GM23338 (cell line): ENCODE measurements at regions not wholly inside any gene's neighbourhood (a gene's known extent, or its start where the extent isn't known, plus 50 kb on each side); places are given as distances from the start of the nearest gene placed in this dataset.

Experiments
- ATAC-seq: fragments of 200-7000 bp; cut with Tn5 transposase; 3 replicates; pipeline ENCODE4 v1.9.1; 2020
- DNase-seq: peaks from one replicate; pipeline ENCODE4 v3.0.0-alpha.2; 2015; ENCODE audit warnings: low spot score
- H2AFZ ChIP-seq: fragments of 200-600 bp; sonication (generic); 2 replicates; pipeline ENCODE4 v1.8.0; 2016; ENCODE audit warnings: antibody characterized with exemption, mild to moderate bottlenecking, moderate library complexity
- H3F3A ChIP-seq: fragments of 200-600 bp; sonication (generic); replicated peaks from 2 replicates; pipeline ENCODE4 v1.8.0; 2017; ENCODE audit warnings: antibody characterized with exemption, mixed run types, low read depth
- H3K27ac ChIP-seq: fragments of 200-600 bp; sonication (generic); 2 replicates; pipeline ENCODE4 v1.6.1; 2016; ENCODE audit warnings: low read depth
- H3K27me3 ChIP-seq: fragments of 200-600 bp; sonication (generic); 2 replicates; pipeline ENCODE4 v1.8.0; 2016; ENCODE audit warnings: mild to moderate bottlenecking, mixed run types, moderate library complexity; ENCODE audit not compliant: insufficient read depth
- H3K36me3 ChIP-seq: fragments of 200-600 bp; sonication (generic); 2 replicates; pipeline ENCODE4 v1.8.0; 2016; ENCODE audit warnings: mild to moderate bottlenecking; ENCODE audit not compliant: insufficient read depth
- H3K4me1 ChIP-seq: fragments of 200-600 bp; sonication (generic); 2 replicates; pipeline ENCODE4 v1.8.0; 2016; ENCODE audit warnings: mild to moderate bottlenecking, moderate library complexity; ENCODE audit not compliant: insufficient read depth
- H3K4me2 ChIP-seq: fragments of 200-600 bp; sonication (generic); 2 replicates; pipeline ENCODE4 v1.7.1; 2017; ENCODE audit warnings: mixed run types
- H3K4me3 ChIP-seq: fragments of 200-600 bp; sonication (generic); 2 replicates; pipeline ENCODE4 v1.6.1; 2016; ENCODE audit warnings: mixed run types
- H3K79me2 ChIP-seq: fragments of 200-600 bp; sonication (generic); replicated peaks from 2 replicates; pipeline ENCODE4 v1.8.0; 2017; ENCODE audit warnings: mild to moderate bottlenecking; ENCODE audit not compliant: insufficient read depth
- H3K9me2 ChIP-seq: fragments of 200-600 bp; sonication (generic); 2 replicates; pipeline ENCODE4 v1.8.0; 2017; ENCODE audit not compliant: insufficient read depth
- H4K20me1 ChIP-seq: fragments of 200-600 bp; sonication (generic); replicated peaks from 2 replicates; pipeline ENCODE4 v1.8.0; 2017; ENCODE audit warnings: mild to moderate bottlenecking; ENCODE audit not compliant: insufficient read depth
- H3K27ac Mint-ChIP-seq: 2 replicates; pipeline ENCODE4 v1.8.0; 2020; ENCODE audit warnings: inconsistent platforms, mild to moderate bottlenecking, moderate library complexity, mixed read lengths
- H3K27me3 Mint-ChIP-seq: 3 replicates; pipeline ENCODE4 v1.8.0; 2022; ENCODE audit warnings: low read depth, mild to moderate bottlenecking, moderate library complexity, mixed read lengths, inconsistent platforms; ENCODE audit not compliant: insufficient read depth, poor library complexity
- H3K36me3 Mint-ChIP-seq: 3 replicates; pipeline ENCODE4 v1.8.0; 2021; ENCODE audit warnings: low read depth, mild to moderate bottlenecking, inconsistent platforms, moderate library complexity, mixed read lengths
- H3K4me1 Mint-ChIP-seq: 3 replicates; pipeline ENCODE4 v1.8.0; 2020; ENCODE audit warnings: mild to moderate bottlenecking, inconsistent platforms, mixed read lengths
- H3K4me3 Mint-ChIP-seq: 3 replicates; pipeline ENCODE4 v1.8.0; 2021; ENCODE audit warnings: moderate library complexity, mild to moderate bottlenecking, inconsistent platforms, mixed read lengths
- H3K9me3 Mint-ChIP-seq: 3 replicates; pipeline ENCODE4 v1.8.0; 2020; ENCODE audit warnings: moderate library complexity, mild to moderate bottlenecking, inconsistent platforms, mixed read lengths
- JUNB ChIP-seq: IDR thresholded peaks from one replicate; pipeline ENCODE4 v1.6.1; 2016; ENCODE audit warnings: antibody characterized with exemption; ENCODE audit not compliant: unreplicated experiment
- TF ChIP-seq, protein P1 (sequence below): fragments of 250-450 bp; sonication (Bioruptor Pico); IDR thresholded peaks from 2 replicates; pipeline ENCODE4 v1.5.0; 2020; ENCODE audit warnings: mild to moderate bottlenecking, moderate library complexity
- TF ChIP-seq, protein P2 (sequence below), 2 experiments: fragments of 200-600 bp in 1 of 2; sonication (generic) in 1 of 2; conservative IDR thresholded peaks; 2 replicates each; pipeline versions ENCODE4 v1.5.1 to v1.6.1; 2016 to 2017; ENCODE audit warnings: antibody characterized with exemption in 2 of 2, low read depth in 2 of 2, mild to moderate bottlenecking in 2 of 2, moderate library complexity in 1 of 2
- TF ChIP-seq, protein P3 (sequence below): IDR thresholded peaks from one replicate; pipeline ENCODE4 v1.6.1; 2018; ENCODE audit warnings: antibody characterized with exemption; ENCODE audit not compliant: unreplicated experiment

DNA sequence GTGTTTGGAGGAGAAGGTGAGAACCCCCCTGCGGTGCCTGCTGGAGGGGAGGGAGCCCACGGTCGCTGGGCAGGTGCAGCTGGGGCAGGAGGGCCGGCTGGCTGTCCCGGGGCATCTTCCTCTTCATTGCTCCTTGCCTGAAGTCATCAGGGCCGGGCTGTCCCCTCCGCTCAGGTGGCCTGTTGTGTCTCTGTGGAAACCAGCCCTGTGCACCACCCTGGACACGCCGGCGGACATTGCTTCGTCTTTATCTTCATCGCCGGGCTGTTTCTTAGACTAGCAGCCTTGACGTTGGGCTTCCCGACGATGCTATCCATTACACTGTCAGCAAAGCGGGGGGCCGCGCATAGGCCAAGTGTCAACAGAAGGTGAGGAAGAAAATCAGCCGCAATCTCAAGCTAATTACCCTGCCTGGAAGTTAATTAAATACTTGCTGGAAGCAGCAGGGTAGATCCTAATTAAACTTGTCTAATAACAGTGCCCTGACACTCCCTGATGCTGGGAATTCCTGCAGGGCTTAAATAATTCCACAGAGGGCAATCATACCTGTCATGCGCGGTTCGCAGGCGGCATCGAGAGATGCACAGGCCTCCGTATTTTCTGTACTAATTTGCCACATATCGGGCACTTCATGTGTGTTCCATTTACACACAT, 111.4 kb upstream of the SOX1 start (continued):
- TF ChIP-seq, protein P1, sequence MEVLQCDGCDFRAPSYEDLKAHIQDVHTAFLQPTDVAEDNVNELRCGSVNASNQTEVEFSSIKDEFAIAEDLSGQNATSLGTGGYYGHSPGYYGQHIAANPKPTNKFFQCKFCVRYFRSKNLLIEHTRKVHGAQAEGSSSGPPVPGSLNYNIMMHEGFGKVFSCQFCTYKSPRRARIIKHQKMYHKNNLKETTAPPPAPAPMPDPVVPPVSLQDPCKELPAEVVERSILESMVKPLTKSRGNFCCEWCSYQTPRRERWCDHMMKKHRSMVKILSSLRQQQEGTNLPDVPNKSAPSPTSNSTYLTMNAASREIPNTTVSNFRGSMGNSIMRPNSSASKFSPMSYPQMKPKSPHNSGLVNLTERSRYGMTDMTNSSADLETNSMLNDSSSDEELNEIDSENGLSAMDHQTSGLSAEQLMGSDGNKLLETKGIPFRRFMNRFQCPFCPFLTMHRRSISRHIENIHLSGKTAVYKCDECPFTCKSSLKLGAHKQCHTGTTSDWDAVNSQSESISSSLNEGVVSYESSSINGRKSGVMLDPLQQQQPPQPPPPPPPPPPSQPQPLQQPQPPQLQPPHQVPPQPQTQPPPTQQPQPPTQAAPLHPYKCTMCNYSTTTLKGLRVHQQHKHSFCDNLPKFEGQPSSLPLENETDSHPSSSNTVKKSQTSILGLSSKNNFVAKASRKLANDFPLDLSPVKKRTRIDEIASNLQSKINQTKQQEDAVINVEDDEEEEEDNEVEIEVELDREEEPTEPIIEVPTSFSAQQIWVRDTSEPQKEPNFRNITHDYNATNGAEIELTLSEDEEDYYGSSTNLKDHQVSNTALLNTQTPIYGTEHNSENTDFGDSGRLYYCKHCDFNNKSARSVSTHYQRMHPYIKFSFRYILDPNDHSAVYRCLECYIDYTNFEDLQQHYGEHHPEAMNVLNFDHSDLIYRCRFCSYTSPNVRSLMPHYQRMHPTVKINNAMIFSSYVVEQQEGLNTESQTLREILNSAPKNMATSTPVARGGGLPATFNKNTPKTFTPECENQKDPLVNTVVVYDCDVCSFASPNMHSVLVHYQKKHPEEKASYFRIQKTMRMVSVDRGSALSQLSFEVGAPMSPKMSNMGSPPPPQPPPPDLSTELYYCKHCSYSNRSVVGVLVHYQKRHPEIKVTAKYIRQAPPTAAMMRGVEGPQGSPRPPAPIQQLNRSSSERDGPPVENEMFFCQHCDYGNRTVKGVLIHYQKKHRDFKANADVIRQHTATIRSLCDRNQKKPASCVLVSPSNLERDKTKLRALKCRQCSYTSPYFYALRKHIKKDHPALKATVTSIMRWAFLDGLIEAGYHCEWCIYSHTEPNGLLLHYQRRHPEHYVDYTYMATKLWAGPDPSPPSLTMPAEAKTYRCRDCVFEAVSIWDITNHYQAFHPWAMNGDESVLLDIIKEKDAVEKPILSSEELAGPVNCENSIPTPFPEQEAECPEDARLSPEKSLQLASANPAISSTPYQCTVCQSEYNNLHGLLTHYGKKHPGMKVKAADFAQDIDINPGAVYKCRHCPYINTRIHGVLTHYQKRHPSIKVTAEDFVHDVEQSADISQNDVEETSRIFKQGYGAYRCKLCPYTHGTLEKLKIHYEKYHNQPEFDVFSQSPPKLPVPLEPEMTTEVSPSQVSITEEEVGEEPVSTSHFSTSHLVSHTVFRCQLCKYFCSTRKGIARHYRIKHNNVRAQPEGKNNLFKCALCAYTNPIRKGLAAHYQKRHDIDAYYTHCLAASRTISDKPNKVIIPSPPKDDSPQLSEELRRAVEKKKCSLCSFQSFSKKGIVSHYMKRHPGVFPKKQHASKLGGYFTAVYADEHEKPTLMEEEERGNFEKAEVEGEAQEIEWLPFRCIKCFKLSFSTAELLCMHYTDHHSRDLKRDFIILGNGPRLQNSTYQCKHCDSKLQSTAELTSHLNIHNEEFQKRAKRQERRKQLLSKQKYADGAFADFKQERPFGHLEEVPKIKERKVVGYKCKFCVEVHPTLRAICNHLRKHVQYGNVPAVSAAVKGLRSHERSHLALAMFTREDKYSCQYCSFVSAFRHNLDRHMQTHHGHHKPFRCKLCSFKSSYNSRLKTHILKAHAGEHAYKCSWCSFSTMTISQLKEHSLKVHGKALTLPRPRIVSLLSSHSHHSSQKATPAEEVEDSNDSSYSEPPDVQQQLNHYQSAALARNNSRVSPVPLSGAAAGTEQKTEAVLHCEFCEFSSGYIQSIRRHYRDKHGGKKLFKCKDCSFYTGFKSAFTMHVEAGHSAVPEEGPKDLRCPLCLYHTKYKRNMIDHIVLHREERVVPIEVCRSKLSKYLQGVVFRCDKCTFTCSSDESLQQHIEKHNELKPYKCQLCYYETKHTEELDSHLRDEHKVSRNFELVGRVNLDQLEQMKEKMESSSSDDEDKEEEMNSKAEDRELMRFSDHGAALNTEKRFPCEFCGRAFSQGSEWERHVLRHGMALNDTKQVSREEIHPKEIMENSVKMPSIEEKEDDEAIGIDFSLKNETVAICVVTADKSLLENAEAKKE (CRISPR knock-in tag) = no peak
- TF ChIP-seq, protein P2, sequence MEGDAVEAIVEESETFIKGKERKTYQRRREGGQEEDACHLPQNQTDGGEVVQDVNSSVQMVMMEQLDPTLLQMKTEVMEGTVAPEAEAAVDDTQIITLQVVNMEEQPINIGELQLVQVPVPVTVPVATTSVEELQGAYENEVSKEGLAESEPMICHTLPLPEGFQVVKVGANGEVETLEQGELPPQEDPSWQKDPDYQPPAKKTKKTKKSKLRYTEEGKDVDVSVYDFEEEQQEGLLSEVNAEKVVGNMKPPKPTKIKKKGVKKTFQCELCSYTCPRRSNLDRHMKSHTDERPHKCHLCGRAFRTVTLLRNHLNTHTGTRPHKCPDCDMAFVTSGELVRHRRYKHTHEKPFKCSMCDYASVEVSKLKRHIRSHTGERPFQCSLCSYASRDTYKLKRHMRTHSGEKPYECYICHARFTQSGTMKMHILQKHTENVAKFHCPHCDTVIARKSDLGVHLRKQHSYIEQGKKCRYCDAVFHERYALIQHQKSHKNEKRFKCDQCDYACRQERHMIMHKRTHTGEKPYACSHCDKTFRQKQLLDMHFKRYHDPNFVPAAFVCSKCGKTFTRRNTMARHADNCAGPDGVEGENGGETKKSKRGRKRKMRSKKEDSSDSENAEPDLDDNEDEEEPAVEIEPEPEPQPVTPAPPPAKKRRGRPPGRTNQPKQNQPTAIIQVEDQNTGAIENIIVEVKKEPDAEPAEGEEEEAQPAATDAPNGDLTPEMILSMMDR (conservative IDR thresholded peaks at IDR 0.05; ENCODE audit: low read depth in 2 of 2) = no peak

DNA sequence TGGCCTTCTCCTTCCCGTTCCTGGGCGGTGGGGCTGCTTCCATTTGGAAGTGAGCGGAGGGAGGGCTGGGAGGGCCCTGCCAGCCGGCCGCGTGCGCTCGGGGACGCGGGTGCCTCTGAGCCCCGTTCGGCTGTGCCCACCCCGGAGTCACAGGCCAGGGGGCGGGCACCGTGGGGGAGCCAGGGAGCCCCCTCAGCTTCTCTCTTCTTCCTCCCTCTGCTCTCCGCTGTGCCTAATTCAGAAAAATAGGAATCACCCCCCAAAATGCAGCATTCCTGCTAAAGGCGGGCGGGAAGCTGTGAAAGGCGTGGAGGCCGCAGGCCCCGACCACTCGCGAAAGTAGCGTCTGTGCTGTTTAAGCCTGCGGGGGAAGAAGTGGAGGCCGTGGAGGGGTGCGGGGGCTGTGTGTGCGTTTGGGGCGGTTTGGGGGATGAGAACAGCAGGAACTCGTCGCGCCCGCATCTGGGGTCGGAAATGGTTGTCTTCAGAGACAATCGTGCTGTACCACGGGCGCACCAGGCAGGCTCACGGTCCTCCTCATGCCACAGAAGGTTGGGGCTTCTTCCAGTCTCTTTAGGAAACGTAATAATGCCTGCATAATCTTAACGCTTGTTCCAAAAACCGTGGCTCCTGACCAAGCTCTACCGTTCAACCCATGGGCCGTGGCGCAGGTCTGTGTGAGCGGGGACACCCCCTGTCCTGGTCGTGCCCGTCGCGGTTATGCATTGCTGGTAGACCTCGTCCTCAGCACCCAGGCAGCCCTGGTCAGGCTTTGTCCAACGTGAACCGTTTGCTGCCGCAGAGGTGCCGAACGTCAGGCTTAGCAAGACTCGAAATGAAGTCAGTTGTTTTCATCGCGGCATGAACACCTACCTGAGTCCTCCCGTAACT, 110.4 kb upstream of the SOX1 start:
- no peaks in the 10 kb centered on the region for H4K20me1 ChIP-seq
- H3K4me3 ChIP-seq = no peak overlapping the region
- H3K27ac ChIP-seq = no peak overlapping the region
- no peaks in the 10 kb centered on the region for H3K4me1 ChIP-seq
- no peaks in the 10 kb centered on the region for H3K27me3 ChIP-seq
- Mint-ChIP-seq H3K27ac (no peak overlapping the region), H3K36me3 (no peaks in the 10 kb centered on the region), H3K9me3 (peaks cover 4% of the 10 kb centered on the region), H3K4me1 (peaks cover 15% of the 10 kb centered on the region; the same call in 2 of the 3 replicates), H3K4me3 (no peak overlapping the region), H3K27me3 (peaks cover 10% of the 10 kb centered on the region)
- H3K4me2 ChIP-seq = no peak overlapping the region
- H3F3A ChIP-seq = no peaks in the 10 kb centered on the region
- DNase-seq (no peak), ATAC-seq (no peak)
- H2AFZ ChIP-seq = no peak overlapping the region
- H3K79me2 ChIP-seq = no peaks in the 10 kb centered on the region
- H3K36me3 ChIP-seq = no peaks in the 10 kb centered on the region
- no peaks in the 10 kb centered on the region for H3K9me2 ChIP-seq
- no peak for TF ChIP-seq JUNB
- TF ChIP-seq, protein P2 (conservative IDR thresholded peaks at IDR 0.05; ENCODE audit: low read depth in 2 of 2) = no peak
- TF ChIP-seq, protein P3, sequence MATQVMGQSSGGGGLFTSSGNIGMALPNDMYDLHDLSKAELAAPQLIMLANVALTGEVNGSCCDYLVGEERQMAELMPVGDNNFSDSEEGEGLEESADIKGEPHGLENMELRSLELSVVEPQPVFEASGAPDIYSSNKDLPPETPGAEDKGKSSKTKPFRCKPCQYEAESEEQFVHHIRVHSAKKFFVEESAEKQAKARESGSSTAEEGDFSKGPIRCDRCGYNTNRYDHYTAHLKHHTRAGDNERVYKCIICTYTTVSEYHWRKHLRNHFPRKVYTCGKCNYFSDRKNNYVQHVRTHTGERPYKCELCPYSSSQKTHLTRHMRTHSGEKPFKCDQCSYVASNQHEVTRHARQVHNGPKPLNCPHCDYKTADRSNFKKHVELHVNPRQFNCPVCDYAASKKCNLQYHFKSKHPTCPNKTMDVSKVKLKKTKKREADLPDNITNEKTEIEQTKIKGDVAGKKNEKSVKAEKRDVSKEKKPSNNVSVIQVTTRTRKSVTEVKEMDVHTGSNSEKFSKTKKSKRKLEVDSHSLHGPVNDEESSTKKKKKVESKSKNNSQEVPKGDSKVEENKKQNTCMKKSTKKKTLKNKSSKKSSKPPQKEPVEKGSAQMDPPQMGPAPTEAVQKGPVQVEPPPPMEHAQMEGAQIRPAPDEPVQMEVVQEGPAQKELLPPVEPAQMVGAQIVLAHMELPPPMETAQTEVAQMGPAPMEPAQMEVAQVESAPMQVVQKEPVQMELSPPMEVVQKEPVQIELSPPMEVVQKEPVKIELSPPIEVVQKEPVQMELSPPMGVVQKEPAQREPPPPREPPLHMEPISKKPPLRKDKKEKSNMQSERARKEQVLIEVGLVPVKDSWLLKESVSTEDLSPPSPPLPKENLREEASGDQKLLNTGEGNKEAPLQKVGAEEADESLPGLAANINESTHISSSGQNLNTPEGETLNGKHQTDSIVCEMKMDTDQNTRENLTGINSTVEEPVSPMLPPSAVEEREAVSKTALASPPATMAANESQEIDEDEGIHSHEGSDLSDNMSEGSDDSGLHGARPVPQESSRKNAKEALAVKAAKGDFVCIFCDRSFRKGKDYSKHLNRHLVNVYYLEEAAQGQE = no peak
